HG02870 (cell line): ENCODE measurements at regions not wholly inside any gene's neighbourhood (a gene's known extent, or its start where the extent isn't known, plus 50 kb on each side); places are given as distances from the start of the nearest gene placed in this dataset.
"Not testable (repeated sequence)": the region's sequence is repeated elsewhere in the genome, so short reads cannot be mapped to it uniquely, and the experiment has no call there.

Experiments
- ATAC-seq: cut with Tn5 transposase; IDR thresholded peaks from one replicate; pipeline ENCODE4 v1.9.1; 2021; ENCODE audit warnings: mild to moderate bottlenecking, moderate library complexity; ENCODE audit not compliant: unreplicated experiment

DNA sequence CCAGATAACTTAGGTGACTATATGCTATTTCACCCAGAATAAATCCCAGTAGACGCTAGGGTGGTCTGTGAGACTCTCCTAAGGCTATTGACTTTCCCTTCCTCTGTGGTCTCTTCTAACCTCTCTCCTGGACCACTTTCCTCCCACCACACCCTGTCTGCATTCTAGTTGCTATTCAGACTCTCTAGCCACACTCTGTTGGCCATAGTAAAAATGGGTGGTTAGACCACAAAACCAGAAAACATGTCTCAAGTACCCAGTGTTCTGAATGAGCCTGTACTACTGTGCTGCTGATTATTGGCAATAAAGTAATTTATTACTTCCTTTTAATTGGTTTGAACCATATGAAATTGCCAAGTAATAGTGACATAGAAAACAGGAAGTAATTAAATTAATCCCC is 240.8 kb downstream of the KIF20B start:
- ATAC-seq: peak; percentile 45

DNA sequence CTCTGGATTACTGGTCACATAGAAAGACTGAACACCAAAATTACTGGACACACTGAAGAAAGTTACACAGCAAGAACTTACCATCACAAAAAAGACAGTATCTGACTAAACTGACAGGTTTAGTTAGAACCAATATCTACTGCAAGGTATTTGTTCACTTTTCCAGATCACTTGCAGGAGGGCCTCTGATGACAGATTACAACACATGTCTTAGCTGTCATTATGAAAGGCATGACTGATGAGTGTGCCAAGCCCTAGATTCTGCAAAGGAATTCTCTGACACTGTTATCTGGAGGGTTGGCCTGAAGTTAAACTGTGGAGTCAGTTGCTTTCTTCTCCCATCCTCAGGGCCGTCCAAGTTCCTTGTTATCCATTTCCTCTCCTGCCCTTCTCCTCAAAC is 242.7 kb downstream of the KIF20B start:
- ATAC-seq: no peak

DNA sequence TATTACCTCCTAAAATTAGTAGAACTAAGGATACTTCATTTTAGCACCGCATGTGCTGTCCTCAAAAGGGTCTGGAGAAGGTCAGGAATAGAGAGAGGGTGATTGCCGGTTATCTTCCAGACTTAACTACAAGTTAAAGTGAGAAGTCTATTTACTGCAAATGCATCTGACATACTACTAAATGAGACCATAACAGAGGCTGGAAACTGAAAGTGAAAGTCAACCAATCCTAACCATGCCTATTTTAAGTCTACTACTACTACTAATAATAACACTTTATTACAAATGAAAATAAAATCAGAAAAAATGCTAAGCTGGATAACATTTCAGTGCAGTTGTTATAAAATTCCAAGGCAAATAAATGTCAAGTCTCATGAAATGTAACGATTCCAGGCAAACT is 244.7 kb downstream of the KIF20B start:
- ATAC-seq: no peak

DNA sequence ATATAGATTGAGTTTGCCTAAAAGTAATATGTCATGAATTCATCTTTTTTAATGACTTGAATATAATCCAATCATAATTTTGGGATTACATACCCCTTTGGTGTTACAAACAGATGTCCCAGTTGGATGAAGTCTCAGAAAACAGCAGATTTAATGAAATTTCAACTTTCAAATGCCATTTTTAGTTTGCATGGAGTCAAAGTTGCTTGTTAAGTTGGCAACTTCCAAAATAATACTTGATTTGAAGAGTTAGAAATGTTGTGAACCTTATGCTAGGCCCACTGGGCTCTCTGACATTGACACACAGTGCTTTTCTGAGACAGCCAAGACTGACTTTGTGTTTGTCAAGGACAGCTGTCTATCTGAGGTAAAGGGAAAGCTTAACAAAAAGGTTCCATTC is 248.1 kb downstream of the KIF20B start:
- ATAC-seq: no peak

DNA sequence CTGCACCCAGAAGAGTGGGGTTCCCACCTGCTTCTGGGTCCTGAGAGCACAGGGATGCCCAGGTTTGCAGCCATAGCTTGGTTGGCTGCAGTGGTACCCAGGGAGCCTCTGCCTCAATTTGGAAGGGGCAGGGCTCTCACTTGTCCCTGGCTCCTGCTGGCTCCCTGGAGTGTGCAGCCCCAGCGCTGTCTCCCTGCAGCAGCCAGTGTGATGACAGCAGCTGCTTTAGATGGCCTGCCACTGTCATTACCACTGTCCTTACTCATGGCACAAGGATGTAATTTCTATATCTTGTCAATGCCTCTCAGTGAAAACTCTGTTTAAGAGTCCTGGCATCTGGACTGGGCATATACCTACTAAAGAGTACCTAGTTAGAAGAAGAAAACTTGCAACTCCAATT is 250.9 kb downstream of the KIF20B start:
- ATAC-seq: no peak

DNA sequence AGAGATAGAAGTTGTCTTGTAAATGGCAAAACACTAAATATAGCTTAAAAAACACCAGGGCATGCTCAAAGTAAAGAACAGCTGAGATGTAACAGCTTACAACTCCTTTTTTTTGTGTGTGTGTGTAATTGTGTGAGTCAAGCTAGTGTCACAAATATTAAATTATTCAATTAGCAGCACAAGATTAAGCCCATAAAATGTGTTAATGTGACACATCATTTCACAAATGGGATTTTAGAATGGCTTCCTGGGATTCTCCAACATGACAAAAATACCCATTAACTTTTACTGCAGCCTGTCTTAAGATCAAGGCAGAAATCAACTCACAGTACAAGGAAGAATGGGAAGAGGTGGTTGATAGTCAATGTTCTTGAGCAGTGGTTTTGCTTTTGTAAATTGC is 251.4 kb downstream of the KIF20B start:
- ATAC-seq: no peak

DNA sequence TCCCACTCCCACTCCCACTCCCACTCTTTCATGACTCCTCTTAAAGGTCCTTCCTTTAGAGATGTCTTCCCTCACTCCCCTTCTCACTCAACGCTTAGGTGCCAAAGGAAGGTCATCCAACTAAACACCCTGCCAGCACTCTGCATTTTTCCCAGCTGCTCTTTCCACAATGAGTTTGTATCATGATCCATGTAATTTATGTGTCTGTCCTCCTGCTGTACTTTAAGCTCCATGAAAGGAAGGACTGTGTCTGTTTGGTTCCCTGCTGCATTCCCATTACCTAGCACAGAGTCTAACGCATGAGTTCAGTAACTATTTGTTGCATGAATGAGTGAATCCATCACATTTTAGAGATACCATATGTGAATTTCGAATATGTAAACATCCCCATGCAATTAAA is 252.7 kb downstream of the KIF20B start:
- no peak for ATAC-seq

DNA sequence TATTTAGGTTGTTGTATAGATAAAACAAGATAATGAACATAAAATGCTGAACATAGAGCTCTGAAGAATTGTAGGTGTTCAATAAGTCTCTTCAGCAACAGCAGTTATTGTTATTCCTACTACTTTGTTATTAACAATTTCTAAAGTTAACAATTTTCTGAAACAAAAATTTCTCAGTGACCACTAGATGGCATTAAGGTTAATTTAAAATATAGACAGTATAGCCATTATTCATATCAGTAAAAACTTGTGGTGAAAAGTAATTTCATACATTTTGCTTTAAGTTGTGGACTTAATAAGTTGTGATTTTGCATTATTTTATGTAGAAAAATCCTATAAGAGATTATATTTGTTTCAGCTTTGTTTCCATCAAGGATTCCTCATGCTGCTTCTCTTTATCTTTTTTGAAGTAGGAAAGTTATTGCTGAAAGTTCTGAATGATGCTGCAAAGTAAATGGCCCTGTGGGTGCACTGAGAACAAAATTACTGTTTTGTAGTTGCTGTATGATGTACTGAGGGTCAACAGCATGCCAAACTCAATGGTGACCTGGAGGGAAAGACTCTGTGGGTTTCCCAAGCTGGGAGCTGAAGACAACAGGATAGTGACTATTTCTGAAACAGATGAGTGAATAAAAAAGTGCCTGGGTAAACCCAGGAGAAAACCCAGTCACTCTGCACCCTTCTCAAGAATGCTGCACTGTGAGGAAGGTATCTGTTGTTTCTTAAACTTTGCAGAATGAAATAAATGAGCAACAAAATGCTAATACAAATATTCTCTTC is 253.6 kb downstream of the KIF20B start:
- no peak for ATAC-seq

DNA sequence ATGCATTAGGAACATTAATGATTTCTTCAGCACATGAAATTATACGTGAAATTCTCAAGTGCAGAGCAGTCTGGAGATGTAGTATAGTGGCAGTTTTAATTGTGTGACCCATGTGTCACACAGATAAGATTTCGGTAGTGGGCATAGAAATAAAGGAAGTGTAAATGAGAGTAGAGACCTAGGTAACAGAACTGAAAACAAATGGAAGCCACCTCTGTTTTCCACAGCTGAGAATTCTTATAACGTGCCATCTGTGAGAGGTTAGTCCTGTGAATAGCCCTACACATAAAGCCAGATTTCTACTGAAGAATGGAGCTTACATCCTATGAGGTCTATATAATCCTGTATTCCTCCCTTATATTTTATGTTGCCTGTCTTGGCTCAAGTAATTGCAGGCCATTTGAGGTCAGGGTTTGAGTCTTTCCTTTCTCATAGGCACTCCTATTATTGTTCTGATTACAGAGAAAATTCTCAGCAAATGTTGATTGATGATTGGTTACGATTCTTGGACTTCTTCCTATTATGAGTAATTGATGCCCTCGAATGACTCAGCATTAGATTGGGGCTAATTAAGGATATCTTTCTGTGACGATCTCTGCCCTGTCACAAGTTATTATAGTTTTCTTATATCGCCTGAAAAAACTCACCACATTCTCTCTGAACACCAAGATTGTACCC is 258.2 kb downstream of the KIF20B start:
- ATAC-seq: no peak

DNA sequence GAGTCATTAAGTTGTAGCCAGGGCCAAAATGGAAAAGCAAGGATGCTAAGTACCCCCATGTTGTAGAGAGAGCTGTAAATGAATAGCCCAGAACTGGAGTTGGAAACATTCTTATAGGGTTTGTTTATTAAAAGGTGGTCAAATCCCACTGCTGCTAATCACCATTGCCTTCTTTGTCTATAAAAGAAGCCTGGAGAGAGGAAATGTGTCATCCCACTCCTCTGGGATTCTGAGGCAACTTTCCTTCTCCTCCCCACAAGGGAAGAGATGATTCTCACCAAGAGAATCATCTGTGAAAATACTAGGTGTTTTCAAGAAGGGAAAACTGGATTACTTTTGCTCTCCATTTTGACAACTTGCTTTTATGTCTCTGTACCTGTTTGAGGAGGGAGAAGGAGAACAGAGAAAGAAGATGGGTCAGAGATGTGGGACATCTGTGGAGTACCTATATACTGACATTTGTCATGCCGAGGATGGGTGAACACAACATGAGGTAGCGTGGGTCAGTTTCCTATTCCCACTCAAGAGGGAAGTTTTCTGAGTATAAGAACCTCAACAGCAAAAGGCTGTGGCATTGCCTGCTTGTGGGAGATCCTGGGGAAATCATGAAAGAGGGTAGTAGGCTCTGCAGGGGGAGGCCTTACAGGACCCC is 262.2 kb downstream of the KIF20B start:
- no peak for ATAC-seq

DNA sequence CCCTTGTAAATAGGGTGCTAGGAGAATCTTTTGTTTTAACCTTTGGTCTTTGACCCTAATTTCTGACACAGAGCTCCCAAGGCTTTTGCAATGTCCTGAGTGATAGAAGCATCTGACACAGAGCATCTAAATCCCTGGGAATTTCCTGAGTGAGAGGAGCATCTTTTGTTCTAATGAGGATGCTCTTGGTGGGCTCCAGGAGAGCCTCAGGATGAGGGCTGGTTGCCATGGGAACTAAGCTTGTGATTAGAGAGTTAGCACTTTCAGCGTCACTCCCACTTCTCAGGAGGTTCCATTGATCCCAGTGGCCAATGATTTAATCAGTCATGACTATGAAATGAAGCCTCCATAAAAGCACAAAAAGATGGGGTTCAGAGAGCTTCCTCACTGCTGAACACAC is 264.8 kb downstream of the KIF20B start:
- ATAC-seq: no peak

DNA sequence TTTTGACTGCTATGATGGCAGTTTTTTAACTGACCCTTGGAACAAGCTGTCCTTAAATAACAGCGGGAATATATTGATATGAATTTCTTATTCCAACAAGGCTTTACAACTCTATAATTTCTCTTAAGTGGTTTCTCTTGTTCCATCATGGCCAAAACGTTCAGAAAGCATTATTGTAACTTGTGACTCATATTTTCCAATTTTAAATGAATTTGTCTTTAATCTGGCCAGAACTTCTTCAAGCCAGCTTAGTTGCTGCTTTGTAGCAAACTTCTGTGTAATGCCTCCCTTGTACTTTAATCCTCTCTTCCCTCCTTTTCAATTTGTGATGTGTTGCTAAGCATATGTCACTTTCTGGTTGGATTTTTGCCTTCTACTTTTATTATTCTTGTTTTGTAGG is 271.9 kb downstream of the KIF20B start:
- ATAC-seq: no peak

DNA sequence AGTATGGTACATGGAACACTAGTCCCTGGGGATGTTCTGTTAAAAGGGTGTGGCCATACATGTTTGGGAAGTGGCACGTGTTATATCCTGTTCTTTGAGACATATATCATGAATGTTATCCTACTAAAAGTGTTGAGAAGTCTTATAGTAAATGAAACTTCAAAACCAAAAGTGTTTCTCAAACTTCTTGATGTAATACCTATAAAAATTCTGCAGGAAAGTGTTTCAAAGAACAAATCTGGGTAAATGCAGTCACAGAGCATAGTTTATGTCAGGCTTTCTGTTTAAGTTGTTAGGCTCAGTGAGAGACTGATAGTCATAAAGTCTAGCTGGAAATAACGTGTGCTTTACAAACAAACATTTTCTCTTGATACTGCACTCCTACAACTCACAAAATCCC is 273.7 kb downstream of the KIF20B start:
- ATAC-seq: no peak

DNA sequence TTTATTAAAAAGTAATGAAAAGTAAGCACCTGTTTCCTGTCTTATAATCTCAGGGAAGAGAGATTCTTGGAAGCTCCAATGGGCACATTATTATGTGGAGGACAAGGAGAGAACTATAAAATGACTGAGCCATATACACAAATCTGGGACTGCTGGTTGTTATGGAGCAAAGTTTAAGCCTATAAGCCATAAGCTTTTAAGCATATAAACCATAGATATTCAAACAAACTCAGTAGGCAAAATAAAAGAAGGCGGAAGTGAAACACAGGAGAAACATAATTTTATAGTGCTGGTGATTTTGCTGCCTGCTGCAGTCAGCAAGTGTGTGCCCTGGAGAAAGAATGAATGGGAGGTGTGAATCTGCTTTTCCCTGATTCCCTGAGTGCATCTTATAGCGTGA is 274.4 kb downstream of the KIF20B start:
- ATAC-seq: no peak

DNA sequence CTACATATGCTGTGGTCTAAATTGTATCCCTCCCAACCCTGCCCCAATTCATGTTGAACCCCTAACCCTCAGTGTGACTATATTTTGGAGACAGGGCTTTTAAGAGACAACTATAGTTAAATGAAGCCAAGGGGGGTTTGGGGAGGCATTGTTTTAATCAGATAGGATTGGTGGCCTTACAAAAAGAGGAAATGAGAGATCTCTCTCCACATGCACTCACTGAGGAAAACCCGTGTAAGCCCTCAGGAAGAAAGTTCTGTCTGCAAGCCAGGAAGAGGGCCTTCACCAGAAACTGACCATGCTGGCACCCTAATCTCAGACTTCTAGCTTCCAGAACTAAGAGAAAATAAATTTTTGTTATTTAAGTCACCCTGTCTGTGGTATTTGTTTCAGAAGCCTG is 276.7 kb downstream of the KIF20B start:
- ATAC-seq: no peak

DNA sequence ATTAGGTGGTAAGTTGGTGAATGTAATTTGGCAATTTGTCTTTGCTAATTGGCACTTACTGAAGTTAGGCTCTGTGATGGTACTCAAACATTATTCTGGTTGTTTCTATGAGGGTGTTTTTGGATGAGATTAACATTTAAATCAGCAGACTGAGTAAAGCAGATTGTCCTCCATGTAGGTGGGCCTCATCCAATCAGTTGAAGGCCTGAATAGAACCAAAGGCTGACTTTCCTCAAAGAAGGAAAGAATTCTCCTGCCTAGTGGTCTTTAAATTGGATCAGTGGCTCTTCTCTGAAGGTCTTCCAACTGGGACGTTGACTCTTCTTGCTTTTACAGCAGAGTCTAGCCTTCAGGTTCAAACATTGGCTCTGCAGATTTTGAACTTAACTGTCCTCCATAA is 278.3 kb downstream of the KIF20B start:
- ATAC-seq: no peak

DNA sequence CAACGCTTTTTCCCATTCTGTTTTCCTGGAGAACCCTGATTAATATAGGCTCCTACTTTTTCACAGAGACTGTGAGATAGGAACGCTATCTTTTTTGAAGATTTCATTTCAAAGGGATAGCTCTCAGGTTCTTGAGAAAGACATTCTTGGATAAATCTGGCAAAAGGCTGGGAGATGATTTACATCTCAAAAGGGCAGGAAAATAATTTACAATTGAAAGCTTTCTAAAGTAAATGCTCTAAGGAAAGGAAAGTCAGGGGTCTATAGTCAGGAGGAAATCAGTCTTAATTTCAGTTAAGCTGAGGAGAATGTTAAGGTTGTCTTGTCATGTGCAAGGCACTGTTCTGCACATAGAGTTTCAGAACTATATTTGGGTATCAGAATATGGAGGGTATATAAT is 278.8 kb downstream of the KIF20B start:
- no peak for ATAC-seq

DNA sequence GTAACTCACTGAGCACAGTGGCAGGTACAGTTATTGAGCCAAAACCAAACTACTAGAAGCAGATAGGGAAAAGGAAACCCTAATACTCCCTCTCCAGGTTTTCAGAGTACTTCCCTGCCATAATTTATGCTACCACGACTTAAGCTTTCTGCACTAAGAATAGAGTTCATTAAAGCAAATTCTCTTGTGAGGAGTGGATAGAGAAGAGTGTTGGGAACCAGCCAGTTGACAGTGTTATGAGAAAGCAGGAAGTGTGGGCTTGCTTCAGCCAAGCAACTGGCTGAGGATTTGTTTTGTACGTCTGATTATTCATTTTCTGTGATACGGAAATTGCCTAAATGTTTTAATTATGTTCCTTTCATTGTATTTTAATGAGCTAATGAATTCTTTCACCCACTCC is 280.5 kb downstream of the KIF20B start:
- no peak for ATAC-seq

DNA sequence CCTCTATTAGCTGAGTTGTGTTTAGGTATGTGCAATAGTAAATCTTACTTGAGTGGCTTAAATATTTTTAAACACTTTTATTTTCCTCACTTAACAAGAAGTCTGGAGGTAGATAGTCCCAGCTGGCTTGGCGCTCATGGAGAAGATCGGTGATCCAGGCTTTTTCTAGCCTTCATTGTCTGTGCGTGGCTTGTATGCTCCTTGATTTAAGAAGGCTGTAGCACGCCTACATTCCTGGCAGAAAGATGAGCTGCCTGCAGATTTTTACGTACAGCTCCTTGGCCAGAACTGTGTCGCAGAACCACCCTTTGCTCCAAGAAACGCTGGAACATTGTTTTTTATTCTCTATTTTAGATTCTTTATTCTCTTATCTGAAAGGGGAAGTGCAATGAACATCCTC is 284.1 kb downstream of the KIF20B start:
- ATAC-seq: no peak

DNA sequence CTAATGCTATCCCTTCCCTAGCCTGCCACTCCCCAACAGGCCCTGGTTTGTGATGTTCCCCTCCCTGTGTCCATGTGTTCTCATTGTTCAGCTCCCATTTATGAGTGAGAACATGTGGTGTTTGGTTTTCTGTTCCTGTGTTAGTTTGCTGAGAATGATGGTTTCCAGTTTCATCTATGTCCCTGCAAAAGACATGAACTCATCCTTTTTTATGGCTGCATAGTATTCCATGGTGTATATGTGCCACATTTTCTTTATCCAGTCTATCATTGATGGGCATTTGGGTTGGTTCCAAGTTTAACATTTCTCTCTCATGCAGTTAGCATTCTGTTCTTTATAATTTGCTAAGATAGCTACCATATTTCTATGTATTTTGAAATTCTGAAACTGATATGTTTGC is 287.0 kb downstream of the KIF20B start:
- ATAC-seq: not testable (repeated sequence)

DNA sequence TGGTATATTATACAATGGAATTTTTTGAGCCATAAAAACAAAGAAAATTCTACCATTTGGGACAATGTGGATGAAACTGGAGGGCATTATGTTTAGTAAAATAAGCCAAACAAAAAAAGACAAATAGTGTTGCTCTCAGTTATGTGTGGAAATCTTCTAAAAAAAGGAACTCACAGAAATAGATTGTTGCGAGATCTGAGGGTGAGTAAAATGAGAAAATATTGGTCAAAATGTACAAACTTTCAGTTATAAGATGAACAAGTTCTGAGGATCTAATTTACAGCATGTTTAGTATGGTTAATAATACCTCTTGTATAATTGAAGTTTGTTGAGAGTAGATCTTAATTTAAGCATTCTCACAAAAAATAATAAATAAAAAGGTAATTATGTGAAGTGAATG is 291.2 kb downstream of the KIF20B start:
- peak; percentile 63 for ATAC-seq

DNA sequence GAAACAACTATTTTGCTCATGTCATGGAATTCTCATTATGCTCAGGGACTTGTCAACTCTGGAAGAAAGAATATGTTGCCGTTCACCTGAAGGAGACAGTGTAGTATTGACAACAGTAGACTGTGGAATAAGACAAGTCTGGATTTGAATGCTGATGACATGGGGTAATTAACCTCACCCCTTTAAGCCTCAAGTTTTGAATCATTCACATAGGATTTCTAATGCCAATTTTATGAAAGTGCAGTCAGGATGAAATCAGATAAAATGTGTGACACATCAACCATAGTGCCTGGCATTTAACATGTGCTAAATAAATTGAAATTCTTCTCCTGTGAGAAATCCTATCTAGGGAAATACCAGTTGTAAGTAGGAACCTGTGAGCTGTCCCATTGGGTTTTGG is 305.8 kb downstream of the KIF20B start:
- no peak for ATAC-seq
